ENCODE measurements at regions not wholly inside any gene's neighbourhood (a gene's known extent, or its start where the extent isn't known, plus 50 kb on each side); places are given as distances from the start of the nearest gene placed in this dataset.

GRCh38 chr3:157592769-157593168 is 89.6 kb upstream of the VEPH1 start:
- TF ChIP-seq CTCF (IDR thresholded peaks at IDR 0.05): no peak
- TF ChIP-seq POLR2A (IDR thresholded peaks at IDR 0.05): no peak

All from testis (tissue), 2 donors.